NB4 (cell line): ENCODE measurements at regions not wholly inside any gene's neighbourhood (a gene's known extent, or its start where the extent isn't known, plus 50 kb on each side); places are given as distances from the start of the nearest gene placed in this dataset.

Experiments used
- DNase-seq: peaks from one replicate; pipeline ENCODE4 v3.0.0; 2010; ENCODE audit warnings: low read depth
- H3K4me3 ChIP-seq: one replicate; pipeline ENCODE4 v1.5.1; 2011; ENCODE audit warnings: mild to moderate bottlenecking, low read depth, low read length, moderate library complexity
- CTCF ChIP-seq: IDR thresholded peaks from one replicate; pipeline ENCODE4 v1.5.1; 2012; ENCODE audit warnings: low read depth, low read length
- MAX ChIP-seq: IDR thresholded peaks from 2 replicates; pipeline ENCODE4 v1.6.1; 2011; ENCODE audit warnings: low read depth, low read length
- MYC ChIP-seq: IDR thresholded peaks from 2 replicates; pipeline ENCODE4 v1.6.1; 2011; ENCODE audit warnings: low read depth, low read length
- POLR2A ChIP-seq: IDR thresholded peaks from 2 replicates; pipeline ENCODE4 v1.6.1; 2011; ENCODE audit warnings: mild to moderate bottlenecking; ENCODE audit not compliant: insufficient read length; ENCODE audit errors: extremely low read depth

GRCh38 chr3:152959307-152959706, 124.4 kb downstream of the P2RY1 start:
- DNase-seq = no peak
- TF ChIP-seq MYC (no peak), CTCF (no peak), POLR2A (no peak), MAX (no peak)
- H3K4me3 ChIP-seq = no peak overlapping the region

GRCh38 chr3:152960684-152961083, 125.8 kb downstream of the P2RY1 start:
- no peak overlapping the region for H3K4me3 ChIP-seq
- TF ChIP-seq CTCF = no peak
- TF ChIP-seq POLR2A = no peak
- no peak for TF ChIP-seq MYC
- no peak for TF ChIP-seq MAX
- DNase-seq = no peak

GRCh38 chr3:152961323-152961722, 126.4 kb downstream of the P2RY1 start:
- peak; percentile 28 for DNase-seq
- H3K4me3 ChIP-seq = no peak overlapping the region
- no peak for TF ChIP-seq POLR2A
- TF ChIP-seq MYC = no peak
- TF ChIP-seq MAX = no peak
- TF ChIP-seq CTCF = no peak

- no peak overlapping the region for H3K4me3 ChIP-seq
- DNase-seq = no peak
- TF ChIP-seq MYC = no peak
- TF ChIP-seq MAX = no peak
- TF ChIP-seq CTCF = no peak
- no peak for TF ChIP-seq POLR2A
Observed at GRCh38 chr3:152964911-152965609, 130.1 kb downstream of the P2RY1 start.

- no peak for TF ChIP-seq POLR2A
- TF ChIP-seq MAX = no peak
- TF ChIP-seq MYC = no peak
- TF ChIP-seq CTCF = no peak
- DNase-seq = no peak
Observed at GRCh38 chr3:152968388-152969024, 133.6 kb downstream of the P2RY1 start.

More at GRCh38 chr3:152968388-152969024, 133.6 kb downstream of the P2RY1 start:
- no peak overlapping the region for H3K4me3 ChIP-seq
